Erythroblast (primary cell): ENCODE measurements at regions not wholly inside any gene's neighbourhood (a gene's known extent, or its start where the extent isn't known, plus 50 kb on each side); places are given as distances from the start of the nearest gene placed in this dataset.

Experiments used
- GATA1 ChIP-seq: IDR thresholded peaks from 2 replicates; pipeline ENCODE4 v1.6.1; 2011; ENCODE audit warnings: low read depth, mild to moderate bottlenecking, control low read depth, low read length, moderate library complexity
- POLR2A ChIP-seq: IDR thresholded peaks from 2 replicates; pipeline ENCODE4 v1.6.1; 2011; ENCODE audit warnings: mild to moderate bottlenecking, low read length

- TF ChIP-seq POLR2A, result no peak
- TF ChIP-seq GATA1, result no peak
Observed at GRCh38 chr7:65264258-65264657, 109.4 kb upstream of the ZNF92 start.
